Astrocyte of the spinal cord (primary cell): ENCODE measurements at regions not wholly inside any gene's neighbourhood (a gene's known extent, or its start where the extent isn't known, plus 50 kb on each side); places are given as distances from the start of the nearest gene placed in this dataset.

ENCODE experiments used
- DNase-seq: peaks from one replicate; pipeline ENCODE4 v3.0.0; 2011; ENCODE audit warnings: low read depth, low spot score
- H3K4me3 ChIP-seq: 2 replicates; pipeline ENCODE4 v1.5.1; 2011; ENCODE audit warnings: low read depth, mild to moderate bottlenecking, low read length, moderate library complexity
- CTCF ChIP-seq: IDR thresholded peaks from 2 replicates; pipeline ENCODE4 v1.5.1; 2012; ENCODE audit warnings: low read depth, mild to moderate bottlenecking, low read length, inconsistent platforms
- in situ Hi-C: cut with HindIII; loops from 2 replicates; pipeline ENCODE4 v1.10.0; 2017; ENCODE audit warnings: low sequenced_read_pairs

GRCh38 chr7:47202146-47202783 is 379.6 kb downstream of the TNS3 start:
- DNase-seq = no peak
- no peak for TF ChIP-seq CTCF
- in situ Hi-C loops = no loop called here

DNA sequence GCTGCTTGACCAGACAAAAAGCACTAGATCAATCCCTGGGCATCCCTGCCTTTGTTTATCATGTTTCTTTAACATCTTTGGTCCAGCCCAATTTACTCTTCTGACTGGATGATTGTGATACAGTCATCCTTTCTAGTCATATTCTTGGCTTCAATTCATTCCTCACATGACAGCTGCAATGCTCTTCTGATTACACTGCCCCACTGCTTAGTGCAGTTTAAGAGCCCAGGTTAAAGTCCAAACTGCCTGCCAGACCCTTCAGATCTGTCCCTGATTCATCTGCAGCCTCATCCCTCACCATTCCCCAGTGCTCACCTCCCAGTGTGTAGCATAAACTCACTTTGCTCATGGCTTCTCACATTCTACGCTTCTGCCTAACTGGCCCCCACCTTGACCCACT is 383.8 kb downstream of the TNS3 start:
- H3K4me3 ChIP-seq = no peak overlapping the region
- TF ChIP-seq CTCF = no peak
- in situ Hi-C loops = no loop called here
- DNase-seq = no peak

More at GRCh38 chr7:47202146-47202783, 379.6 kb downstream of the TNS3 start:
- no peak overlapping the region for H3K4me3 ChIP-seq

- no peak for DNase-seq
- in situ Hi-C loops = no loop called here
- H3K4me3 ChIP-seq = no peak overlapping the region
- no peak for TF ChIP-seq CTCF
Measured at GRCh38 chr7:47197486-47197885, 384.4 kb downstream of the TNS3 start.

GRCh38 chr7:47196737-47197136 is 385.2 kb downstream of the TNS3 start:
- TF ChIP-seq CTCF = no peak
- no peak overlapping the region for H3K4me3 ChIP-seq
- DNase-seq = no peak
- in situ Hi-C loops = no loop called here

DNA sequence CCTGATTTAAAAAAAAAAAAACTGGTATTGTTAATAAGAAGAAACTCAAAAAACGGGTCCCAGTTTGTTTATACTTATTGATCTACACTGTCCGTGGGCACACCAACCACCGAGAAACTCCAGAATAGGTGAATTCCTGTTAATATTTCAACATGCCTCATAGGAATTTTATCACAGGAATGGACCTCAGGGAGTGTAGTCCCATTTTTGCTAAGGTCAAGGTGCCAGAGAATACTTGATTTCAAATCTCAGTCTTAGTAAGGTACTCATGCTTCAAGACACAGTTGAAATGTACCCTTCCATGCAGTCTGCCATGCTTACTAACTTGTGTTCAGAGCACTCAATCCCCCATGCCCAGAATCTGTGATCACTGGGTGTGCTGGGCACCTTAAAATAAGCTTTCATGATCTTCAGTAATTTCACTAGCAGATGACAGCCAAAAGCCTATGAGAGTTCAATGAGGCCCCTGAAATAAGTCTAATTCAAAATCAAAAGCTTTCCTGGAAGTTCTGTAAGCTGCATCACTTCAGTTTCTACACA is 385.7 kb downstream of the TNS3 start:
- H3K4me3 ChIP-seq = no peak overlapping the region
- no peak for DNase-seq
- no peak for TF ChIP-seq CTCF
- in situ Hi-C loops = no loop called here

- TF ChIP-seq CTCF = no peak
- no peak for DNase-seq
- no peak overlapping the region for H3K4me3 ChIP-seq
- in situ Hi-C loops = no loop called here
Measured at GRCh38 chr7:47195641-47196040, 386.3 kb downstream of the TNS3 start.
